Left ventricle myocardium inferior (tissue), 1 donor: ENCODE measurements at regions not wholly inside any gene's neighbourhood (a gene's known extent, or its start where the extent isn't known, plus 50 kb on each side); places are given as distances from the start of the nearest gene placed in this dataset.

Experiments used
- DNase-seq: peaks from one replicate; pipeline ENCODE4 v3.0.0-alpha.2; 2020
- H3K27ac ChIP-seq: fragments of 200-600 bp; replicated peaks from 2 replicates; pipeline ENCODE4 v1.8.0; 2021
- H3K27me3 ChIP-seq: fragments of 200-600 bp; 2 replicates; pipeline ENCODE4 v1.8.0; 2021; ENCODE audit warnings: low read depth
- H3K36me3 ChIP-seq: fragments of 200-600 bp; 2 replicates; pipeline ENCODE4 v1.8.0; 2021
- H3K4me1 ChIP-seq: fragments of 200-600 bp; 2 replicates; pipeline ENCODE4 v1.8.0; 2021
- H3K4me3 ChIP-seq: fragments of 200-600 bp; 2 replicates; pipeline ENCODE4 v1.8.0; 2021; ENCODE audit warnings: mild to moderate bottlenecking, moderate library complexity
- H3K9me3 ChIP-seq: fragments of 200-600 bp; replicated peaks from 2 replicates; pipeline ENCODE4 v1.8.0; 2021
- intact Hi-C: fragments of 100-400 bp; cut with micrococcal nuclease; formaldehyde crosslinking; loops from one replicate; pipeline ENCODE4 v1.11.0; 2022
- TF ChIP-seq, protein P1 (sequence below): fragments of 200-600 bp; IDR thresholded peaks from 2 replicates; pipeline ENCODE4 v1.8.0; 2021; ENCODE audit warnings: antibody characterized with exemption, mild to moderate bottlenecking, borderline replicate concordance
- donor health status: DM: no; HTN: yes; CAD: no; lungs with severe emphysema.

DNA sequence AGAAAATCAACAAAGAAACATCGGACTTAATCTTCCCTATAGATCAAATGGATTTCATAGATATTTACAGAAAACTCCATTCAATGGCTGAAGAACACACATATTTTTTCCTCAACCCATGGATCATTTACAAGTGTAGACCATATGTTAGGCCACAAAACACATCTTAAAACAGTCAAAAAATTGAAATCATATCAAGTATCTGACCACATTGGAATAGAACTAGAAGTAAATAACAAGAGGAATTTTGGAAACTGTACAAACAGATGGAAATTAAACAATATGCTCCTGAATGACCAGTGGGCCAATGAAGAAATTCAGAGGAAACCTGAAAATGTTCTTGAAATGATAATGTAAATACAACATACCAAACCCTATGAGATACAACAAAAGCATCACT, 323.1 kb upstream of the GPR149 start:
- intact Hi-C loops, result no loop called here
- no peaks in the 10 kb centered on the region for H3K36me3 ChIP-seq
- DNase-seq, result no peak

DNA sequence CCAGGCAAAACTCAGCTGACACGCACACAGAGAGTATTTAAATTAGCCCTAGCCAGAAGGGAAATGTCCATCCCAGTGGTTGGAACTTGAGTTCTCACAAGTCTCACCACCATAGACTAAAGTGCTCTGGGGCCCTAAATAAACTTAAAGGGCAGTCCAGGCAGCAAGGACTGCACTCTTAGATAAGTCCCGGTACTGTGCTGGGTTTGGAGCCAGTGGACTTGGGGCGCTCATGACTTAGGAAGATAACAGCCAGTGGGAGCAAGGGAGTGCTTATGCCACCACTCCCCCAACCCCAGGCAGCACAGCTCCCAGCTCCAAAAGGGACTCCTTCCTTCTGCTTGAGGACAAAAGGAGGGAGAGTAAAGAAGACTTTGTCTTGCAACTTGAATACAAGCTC, 319.5 kb upstream of the GPR149 start:
- Histone ChIP-seq H3K9me3 (no peaks in the 10 kb centered on the region), H3K36me3 (no peaks in the 10 kb centered on the region), H3K4me1 (no peaks in the 10 kb centered on the region), H3K27me3 (no peaks in the 10 kb centered on the region), H3K27ac (no peak overlapping the region), H3K4me3 (no peak overlapping the region)
- TF ChIP-seq, protein P1, sequence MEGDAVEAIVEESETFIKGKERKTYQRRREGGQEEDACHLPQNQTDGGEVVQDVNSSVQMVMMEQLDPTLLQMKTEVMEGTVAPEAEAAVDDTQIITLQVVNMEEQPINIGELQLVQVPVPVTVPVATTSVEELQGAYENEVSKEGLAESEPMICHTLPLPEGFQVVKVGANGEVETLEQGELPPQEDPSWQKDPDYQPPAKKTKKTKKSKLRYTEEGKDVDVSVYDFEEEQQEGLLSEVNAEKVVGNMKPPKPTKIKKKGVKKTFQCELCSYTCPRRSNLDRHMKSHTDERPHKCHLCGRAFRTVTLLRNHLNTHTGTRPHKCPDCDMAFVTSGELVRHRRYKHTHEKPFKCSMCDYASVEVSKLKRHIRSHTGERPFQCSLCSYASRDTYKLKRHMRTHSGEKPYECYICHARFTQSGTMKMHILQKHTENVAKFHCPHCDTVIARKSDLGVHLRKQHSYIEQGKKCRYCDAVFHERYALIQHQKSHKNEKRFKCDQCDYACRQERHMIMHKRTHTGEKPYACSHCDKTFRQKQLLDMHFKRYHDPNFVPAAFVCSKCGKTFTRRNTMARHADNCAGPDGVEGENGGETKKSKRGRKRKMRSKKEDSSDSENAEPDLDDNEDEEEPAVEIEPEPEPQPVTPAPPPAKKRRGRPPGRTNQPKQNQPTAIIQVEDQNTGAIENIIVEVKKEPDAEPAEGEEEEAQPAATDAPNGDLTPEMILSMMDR, result no peak
- DNase-seq, result no peak
- intact Hi-C loops, result no loop called here

More for the DNA sequence above, 323.1 kb upstream of the GPR149 start:
- TF ChIP-seq, protein P1, result no peak
- no peaks in the 10 kb centered on the region for H3K27me3 ChIP-seq
- no peaks in the 10 kb centered on the region for H3K4me1 ChIP-seq
- H3K9me3 ChIP-seq, result peaks cover 6% of the 10 kb centered on the region
- H3K27ac ChIP-seq, result no peak overlapping the region
- no peak overlapping the region for H3K4me3 ChIP-seq

DNA sequence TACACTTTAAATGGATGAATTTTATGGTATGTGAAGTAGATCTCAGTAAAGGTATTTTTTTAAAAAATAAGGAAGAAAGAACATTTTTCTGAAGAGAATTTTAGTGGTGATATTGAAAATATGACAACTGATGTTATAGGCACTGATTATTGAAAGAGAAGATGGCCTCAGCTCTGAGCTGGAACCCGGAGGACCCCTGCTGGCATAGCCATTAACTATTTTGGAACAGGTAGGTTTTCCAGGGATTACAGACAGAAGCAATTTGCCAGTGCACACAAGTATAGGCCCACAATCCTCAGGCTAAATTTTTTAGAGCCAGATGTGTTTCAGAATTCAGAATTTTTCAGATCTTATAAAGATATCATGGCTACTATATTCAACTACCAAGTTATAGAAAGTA, 315.9 kb upstream of the GPR149 start:
- Histone ChIP-seq H3K4me3 (no peak overlapping the region), H3K27me3 (no peaks in the 10 kb centered on the region), H3K4me1 (no peaks in the 10 kb centered on the region), H3K36me3 (no peaks in the 10 kb centered on the region), H3K9me3 (peaks cover 29% of the 10 kb centered on the region), H3K27ac (no peak overlapping the region)
- intact Hi-C loops, result no loop called here
- DNase-seq, result no peak
- TF ChIP-seq, protein P1, result no peak

DNA sequence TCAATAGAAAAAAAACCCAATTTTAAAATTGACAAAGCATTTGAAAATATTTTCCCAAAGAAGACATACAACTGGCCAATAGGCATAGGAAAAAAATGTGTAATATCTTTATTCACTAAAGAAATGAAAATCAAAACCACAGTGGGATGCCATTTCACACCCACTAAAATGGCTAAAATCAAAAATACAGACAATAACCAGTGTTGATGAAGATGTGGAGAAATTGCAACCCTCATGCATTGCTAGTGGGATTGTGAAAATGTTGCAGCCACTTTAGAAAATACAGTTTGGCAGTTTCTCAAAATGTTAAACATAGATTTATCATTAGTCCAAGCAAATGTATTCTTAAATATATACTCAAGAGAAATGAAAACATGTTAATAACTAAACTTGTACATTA, 315.1 kb upstream of the GPR149 start:
- Histone ChIP-seq H3K9me3 (peaks cover 33% of the 10 kb centered on the region), H3K36me3 (no peaks in the 10 kb centered on the region), H3K4me3 (no peak overlapping the region), H3K27ac (no peak overlapping the region), H3K27me3 (no peaks in the 10 kb centered on the region), H3K4me1 (no peaks in the 10 kb centered on the region)
- TF ChIP-seq, protein P1, result no peak
- DNase-seq, result no peak
- intact Hi-C loops, result no loop called here

DNA sequence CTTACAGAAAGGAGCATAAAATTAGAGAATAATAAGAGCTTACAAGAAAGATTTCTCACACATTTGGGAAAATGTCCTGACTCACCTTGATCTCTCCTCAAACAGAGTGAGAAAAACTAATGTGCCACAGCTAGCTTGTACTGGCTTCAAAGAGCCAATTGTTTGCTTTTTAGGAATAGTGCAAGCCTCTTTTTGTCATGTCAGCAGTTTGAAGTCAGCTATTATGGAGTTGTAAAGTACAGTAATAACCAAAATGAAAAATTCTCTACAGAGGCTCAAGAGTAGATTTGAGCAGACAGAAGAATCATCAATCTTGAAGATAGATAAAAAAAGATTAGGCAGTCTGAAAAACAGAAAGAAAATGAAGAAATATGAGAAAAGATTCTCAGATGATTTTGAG, 313.4 kb upstream of the GPR149 start:
- H3K27me3 ChIP-seq, result no peaks in the 10 kb centered on the region

More for the DNA sequence above, 313.4 kb upstream of the GPR149 start:
- no peak for DNase-seq
- intact Hi-C loops, result no loop called here
- Histone ChIP-seq H3K4me1 (no peaks in the 10 kb centered on the region), H3K36me3 (no peaks in the 10 kb centered on the region), H3K4me3 (no peak overlapping the region), H3K9me3 (peaks cover 33% of the 10 kb centered on the region), H3K27ac (no peak overlapping the region)
- TF ChIP-seq, protein P1, result no peak
